DMS 273 (cell line): ENCODE measurements at regions not wholly inside any gene's neighbourhood (a gene's known extent, or its start where the extent isn't known, plus 50 kb on each side); places are given as distances from the start of the nearest gene placed in this dataset.
"Not testable (repeated sequence)": the region's sequence is repeated elsewhere in the genome, so short reads cannot be mapped to it uniquely, and the experiment has no call there.

Experiments used
- DNase-seq: peaks from one replicate; lab custom pipeline; 2025; ENCODE audit not compliant: unreplicated experiment; lab: John Stamatoyannopoulos, UW

DNA sequence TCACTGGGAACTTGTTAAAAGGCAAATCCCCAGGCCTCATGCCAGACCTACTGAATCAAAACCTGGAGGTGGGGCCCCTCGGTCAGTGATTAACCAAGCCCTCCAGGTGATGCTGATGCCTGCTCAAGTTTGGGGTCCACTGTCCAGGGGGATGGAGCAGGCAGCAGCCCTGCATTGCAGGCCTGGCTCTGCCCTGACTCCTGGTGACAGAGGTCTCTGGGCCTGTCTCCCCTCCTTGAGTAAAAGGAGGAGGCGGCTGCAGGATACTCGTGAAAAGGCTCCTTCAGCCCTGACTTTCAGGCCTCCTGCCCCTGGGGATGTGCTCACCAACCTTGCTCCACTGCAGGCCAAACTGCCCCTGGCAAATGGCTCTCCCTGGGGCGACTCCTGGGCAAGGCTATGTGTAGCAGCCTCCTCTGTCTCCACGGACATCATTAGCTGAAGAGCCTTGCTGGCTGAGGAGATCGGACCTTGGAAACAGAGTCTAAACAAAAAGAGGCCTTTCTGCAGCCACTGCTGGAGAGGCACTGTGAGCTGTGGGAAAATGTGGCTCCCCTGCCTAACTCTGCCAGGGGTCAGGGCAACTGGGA is 134.8 kb upstream of the ALDH1B1 start:
- DNase-seq: no peak

DNA sequence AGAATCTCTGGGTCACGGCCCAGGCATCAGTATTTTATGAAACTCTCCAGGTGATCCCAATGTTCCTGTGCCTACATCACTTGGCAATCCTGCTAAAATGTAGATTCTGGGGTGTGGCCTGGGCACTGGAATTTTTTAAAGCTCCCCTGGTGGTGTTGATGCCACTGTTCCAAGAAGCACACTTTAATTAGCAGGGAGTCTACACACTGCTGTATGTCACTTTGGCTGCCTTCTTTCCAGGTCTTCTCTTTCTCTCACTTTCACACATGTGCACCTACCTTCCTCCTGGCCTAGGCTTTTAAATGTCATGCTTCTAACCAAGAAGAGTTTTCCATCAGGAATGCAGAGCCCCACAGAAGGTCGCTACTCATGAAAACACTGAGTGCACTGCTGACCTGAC is 136.0 kb upstream of the ALDH1B1 start:
- DNase-seq: no peak

DNA sequence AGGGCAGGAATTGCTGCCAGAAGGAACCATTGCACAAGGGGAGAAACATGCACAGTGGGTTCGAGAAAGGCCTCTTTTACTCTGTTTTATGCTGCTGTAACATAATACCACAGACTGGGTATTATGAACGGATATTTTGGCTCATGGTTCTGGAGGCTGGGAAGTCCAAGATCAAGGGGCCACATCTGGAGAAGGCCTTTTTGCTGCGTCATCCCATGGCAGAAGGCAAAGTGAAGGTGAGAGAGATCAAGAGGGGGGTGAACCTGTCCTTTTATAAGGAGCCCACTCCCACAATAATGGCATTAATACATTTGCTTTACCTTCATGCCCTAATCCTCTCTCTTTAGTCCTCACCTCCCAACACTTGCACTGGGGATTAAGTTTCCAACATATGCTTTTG is 136.9 kb upstream of the ALDH1B1 start:
- DNase-seq: no peak

- no peak for DNase-seq
Measured at GRCh38 chr9:38254756-38255155, 137.7 kb upstream of the ALDH1B1 start.

GRCh38 chr9:38254151-38254550 is 138.4 kb upstream of the ALDH1B1 start:
- peak; percentile 12 for DNase-seq

DNA sequence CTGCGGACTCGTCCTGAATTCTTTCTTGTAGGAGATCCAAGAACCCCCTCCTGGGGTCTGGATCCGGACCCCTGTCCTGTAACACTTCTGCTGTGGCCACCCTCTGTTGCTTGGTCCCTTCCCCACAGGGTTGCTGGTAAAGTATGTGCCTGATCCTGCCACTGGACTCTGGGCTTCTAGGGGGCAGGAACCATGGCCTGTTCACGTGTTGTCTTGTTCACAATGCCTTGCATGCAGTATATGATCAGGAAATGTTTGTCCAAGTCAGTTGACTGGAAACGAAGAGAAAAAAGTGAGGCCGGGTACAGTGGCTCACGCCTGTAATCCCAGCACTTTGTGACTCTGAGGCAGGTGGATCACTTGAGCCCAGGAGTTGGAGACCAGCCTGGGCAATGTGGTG is 139.3 kb upstream of the ALDH1B1 start:
- no peak for DNase-seq

GRCh38 chr9:38251036-38251860 is 141.3 kb upstream of the ALDH1B1 start:
- DNase-seq: peak; percentile 88

GRCh38 chr9:38250279-38251035 is 142.0 kb upstream of the ALDH1B1 start:
- no peak for DNase-seq

GRCh38 chr9:38249587-38250210 is 142.8 kb upstream of the ALDH1B1 start:
- DNase-seq: peak; percentile 21

GRCh38 chr9:38249049-38249448 is 143.5 kb upstream of the ALDH1B1 start:
- DNase-seq: no peak

- DNase-seq: no peak
Measured at GRCh38 chr9:38246833-38247232, 145.7 kb upstream of the ALDH1B1 start.

- DNase-seq: no peak
Measured at GRCh38 chr9:38244971-38245370, 147.5 kb upstream of the ALDH1B1 start.

GRCh38 chr9:38243993-38244392 is 148.5 kb upstream of the ALDH1B1 start:
- DNase-seq: peak; percentile 74

DNA sequence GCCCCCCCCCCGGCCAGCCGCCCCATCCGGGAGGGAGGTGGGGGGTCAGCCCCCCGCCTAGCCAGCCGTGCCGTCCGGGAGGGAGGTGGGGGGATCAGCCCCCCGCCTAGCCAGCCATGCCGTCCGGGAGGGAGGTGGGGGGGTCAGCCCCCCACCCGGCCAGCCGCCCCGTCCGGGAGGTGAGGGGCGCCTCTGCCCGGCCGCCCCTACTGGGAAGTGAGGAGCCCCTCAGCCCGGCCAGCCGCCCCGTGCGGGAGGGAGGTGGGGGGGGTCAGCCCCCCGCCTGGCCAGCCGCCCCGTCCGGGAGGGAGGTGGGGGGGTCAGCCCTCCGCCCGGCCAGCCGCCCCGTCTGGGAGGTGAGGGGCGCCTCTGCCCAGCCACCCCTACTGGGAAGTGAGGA is 150.4 kb upstream of the ALDH1B1 start:
- DNase-seq: not testable (repeated sequence)

DNA sequence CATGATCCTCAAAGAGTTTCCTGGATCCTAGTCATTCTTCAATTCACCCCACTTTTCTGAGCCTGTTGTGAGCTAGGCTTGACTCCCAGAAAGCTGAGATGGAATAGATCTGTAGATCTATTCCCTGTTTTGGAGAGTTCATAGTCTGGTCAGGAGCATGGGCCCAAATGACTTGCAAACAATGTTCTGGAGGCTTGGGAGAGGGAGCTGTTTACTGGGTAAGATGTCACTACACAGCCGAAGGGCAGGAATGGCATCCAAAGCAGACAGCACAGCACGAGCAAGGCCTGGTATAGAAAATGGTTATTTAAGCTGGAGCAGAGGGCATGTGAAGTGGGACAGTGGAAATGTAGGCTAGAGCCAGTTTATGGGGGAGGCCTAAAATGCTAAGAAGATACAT is 152.5 kb upstream of the ALDH1B1 start:
- DNase-seq: no peak

- peak; percentile 18 for DNase-seq
Measured at GRCh38 chr9:38235244-38235643, 157.3 kb upstream of the ALDH1B1 start.

- DNase-seq: no peak
Measured at GRCh38 chr9:38234479-38235170, 157.9 kb upstream of the ALDH1B1 start.

- no peak for DNase-seq
Measured at GRCh38 chr9:38233796-38234355, 158.6 kb upstream of the ALDH1B1 start.

- peak; percentile 43 for DNase-seq
Measured at GRCh38 chr9:38233343-38233742, 159.2 kb upstream of the ALDH1B1 start.

- no peak for DNase-seq
Measured at GRCh38 chr9:38232895-38233294, 159.6 kb upstream of the ALDH1B1 start.
